HAP-1 (cell line): ENCODE measurements at regions not wholly inside any gene's neighbourhood (a gene's known extent, or its start where the extent isn't known, plus 50 kb on each side); places are given as distances from the start of the nearest gene placed in this dataset.

Experiments used
- DNase-seq, 2 experiments: peaks; one replicate each; pipeline ENCODE4 v3.0.0-alpha.2; 2016 to 2020; ENCODE audit warnings: low spot score in 2 of 2
- H3K27me3 ChIP-seq: fragments of 250-450 bp; sonication (Bioruptor Pico); 2 replicates; pipeline ENCODE4 v1.5.1; 2020; ENCODE audit warnings: low read depth, mild to moderate bottlenecking, moderate library complexity
- H3K36me3 ChIP-seq: fragments of 250-450 bp; sonication (Bioruptor Pico); replicated peaks from 2 replicates; pipeline ENCODE4 v1.5.1; 2020; ENCODE audit warnings: mild to moderate bottlenecking
- H3K4me1 ChIP-seq: fragments of 250-450 bp; sonication (Bioruptor Pico); 2 replicates; pipeline ENCODE4 v1.5.1; 2020; ENCODE audit warnings: mild to moderate bottlenecking
- H3K4me3 ChIP-seq: fragments of 250-450 bp; sonication (Bioruptor Pico); 2 replicates; pipeline ENCODE4 v1.5.1; 2020; ENCODE audit warnings: mild to moderate bottlenecking, moderate library complexity
- H3K9me3 ChIP-seq: fragments of 250-450 bp; sonication (Bioruptor Pico); 2 replicates; pipeline ENCODE4 v1.5.1; 2020; ENCODE audit warnings: mild to moderate bottlenecking, moderate library complexity
- in situ Hi-C: fragments of 300-500 bp; cut with MboI; formaldehyde crosslinking; loops from 3 replicates; pipeline ENCODE4 v1.14.3; 2020; ENCODE audit warnings: low sequenced_read_pairs, inconsistent platforms, mixed read lengths

GRCh38 chr3:132837615-132838014, 115.4 kb upstream of the NPHP3 start:
- no peak for DNase-seq
- Histone ChIP-seq H3K4me1 (peaks cover 3% of the 10 kb centered on the region; the same call in 1 of the 2 replicates), H3K36me3 (no peaks in the 10 kb centered on the region), H3K27me3 (no peaks in the 10 kb centered on the region), H3K9me3 (no peaks in the 10 kb centered on the region), H3K4me3 (no peak overlapping the region)
- in situ Hi-C loops, result no loop called here

- no peak for DNase-seq
- Histone ChIP-seq H3K9me3 (no peaks in the 10 kb centered on the region), H3K4me3 (no peak overlapping the region), H3K36me3 (no peaks in the 10 kb centered on the region), H3K27me3 (no peaks in the 10 kb centered on the region), H3K4me1 (no peaks in the 10 kb centered on the region)
- in situ Hi-C loops, result no loop called here
Measured at GRCh38 chr3:132834356-132834755, 112.1 kb upstream of the NPHP3 start.

- in situ Hi-C loops, result no loop called here
- Histone ChIP-seq H3K9me3 (no peaks in the 10 kb centered on the region), H3K27me3 (no peaks in the 10 kb centered on the region), H3K4me3 (no peak overlapping the region), H3K4me1 (no peaks in the 10 kb centered on the region), H3K36me3 (no peaks in the 10 kb centered on the region)
- no peak for DNase-seq
Measured at GRCh38 chr3:132829101-132829500, 106.9 kb upstream of the NPHP3 start.

GRCh38 chr3:132822837-132823236, 100.6 kb upstream of the NPHP3 start:
- in situ Hi-C loops, result no loop called here
- no peak overlapping the region for H3K4me3 ChIP-seq
- no peaks in the 10 kb centered on the region for H3K4me1 ChIP-seq
- H3K36me3 ChIP-seq, result no peaks in the 10 kb centered on the region
- H3K27me3 ChIP-seq, result no peaks in the 10 kb centered on the region
- no peaks in the 10 kb centered on the region for H3K9me3 ChIP-seq
- DNase-seq, result no peak

DNA sequence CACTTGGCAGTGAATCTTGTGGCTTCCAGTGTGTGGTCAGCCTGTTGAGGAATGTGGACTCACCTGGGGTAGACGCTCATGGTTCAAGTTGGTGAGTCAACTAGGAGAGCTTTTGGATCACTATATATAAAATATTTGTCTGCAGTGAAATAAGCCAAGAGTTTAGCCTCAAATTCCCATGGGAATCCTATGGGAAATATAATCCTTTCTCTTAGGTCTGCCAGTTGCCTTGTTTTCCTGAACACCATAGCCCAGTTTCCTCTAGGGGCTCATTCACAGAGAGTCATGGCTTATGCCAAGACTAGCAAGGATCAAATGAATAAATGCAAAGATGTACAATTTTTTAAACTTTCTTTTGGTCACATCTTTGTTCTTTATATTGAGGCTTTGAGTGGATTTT, 100.1 kb upstream of the NPHP3 start:
- Histone ChIP-seq H3K36me3 (no peaks in the 10 kb centered on the region), H3K9me3 (no peaks in the 10 kb centered on the region), H3K4me1 (no peaks in the 10 kb centered on the region), H3K4me3 (no peak overlapping the region), H3K27me3 (no peaks in the 10 kb centered on the region)
- DNase-seq, result no peak
- in situ Hi-C loops, result no loop called here

DNA sequence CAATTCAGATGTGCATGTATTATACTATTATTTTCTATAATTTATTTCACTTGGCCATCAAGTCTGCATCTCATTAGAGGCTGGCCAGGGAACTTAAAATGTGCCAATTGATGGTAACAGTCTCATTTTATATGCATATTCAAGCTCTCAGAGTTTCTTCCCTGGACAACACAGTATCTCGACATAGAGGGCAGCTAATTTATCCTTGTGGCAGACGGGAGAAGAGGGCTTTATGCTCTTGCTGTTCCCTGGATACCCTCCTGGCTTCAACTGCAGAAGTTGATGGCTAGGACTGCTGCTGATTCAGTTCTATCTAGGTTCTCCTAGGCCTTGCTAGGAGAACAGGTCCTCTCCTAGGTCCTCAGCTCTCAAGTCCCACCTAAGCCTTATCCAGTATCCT, 99.1 kb upstream of the NPHP3 start:
- in situ Hi-C loops, result no loop called here
- no peak for DNase-seq

GRCh38 chr3:132818251-132818650, 96.0 kb upstream of the NPHP3 start:
- in situ Hi-C loops, result no loop called here
- DNase-seq, result no peak
- Histone ChIP-seq H3K36me3 (no peaks in the 10 kb centered on the region), H3K4me3 (no peak overlapping the region), H3K4me1 (no peaks in the 10 kb centered on the region), H3K9me3 (no peaks in the 10 kb centered on the region), H3K27me3 (no peaks in the 10 kb centered on the region)

More for the DNA sequence above, 99.1 kb upstream of the NPHP3 start:
- Histone ChIP-seq H3K27me3 (no peaks in the 10 kb centered on the region), H3K9me3 (no peaks in the 10 kb centered on the region), H3K36me3 (no peaks in the 10 kb centered on the region), H3K4me1 (no peaks in the 10 kb centered on the region), H3K4me3 (no peak overlapping the region)

DNA sequence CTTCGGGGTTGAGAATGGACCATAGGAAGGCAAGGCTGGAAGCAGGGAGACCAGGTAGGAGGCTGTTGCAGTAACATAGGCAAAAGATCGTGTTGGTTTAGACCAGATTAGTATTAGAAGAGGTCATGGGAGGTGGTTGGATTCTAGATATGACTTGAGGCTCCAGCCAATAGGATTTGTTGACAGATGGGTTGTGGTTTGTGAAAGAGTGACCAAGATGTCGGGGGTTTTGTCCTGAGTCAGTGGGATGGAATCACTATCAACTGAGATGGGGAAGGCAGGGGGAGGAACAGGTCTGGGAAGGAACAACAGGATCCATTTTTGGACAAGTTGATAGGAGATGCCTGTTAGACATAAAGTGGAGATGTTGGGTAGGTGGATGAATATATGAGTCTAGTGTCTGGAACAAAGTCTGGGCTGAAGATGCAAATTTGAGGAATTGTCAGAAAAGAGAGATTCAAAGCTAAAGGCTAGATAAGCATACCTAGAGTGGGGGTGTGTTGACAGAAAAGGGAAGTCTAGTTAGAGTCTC, 95.5 kb upstream of the NPHP3 start:
- Histone ChIP-seq H3K27me3 (no peaks in the 10 kb centered on the region), H3K9me3 (no peaks in the 10 kb centered on the region), H3K4me1 (no peaks in the 10 kb centered on the region), H3K36me3 (no peaks in the 10 kb centered on the region), H3K4me3 (no peak overlapping the region)
- in situ Hi-C loops, result no loop called here
- no peak for DNase-seq

GRCh38 chr3:132805071-132805470, 82.9 kb upstream of the NPHP3 start:
- H3K4me3 ChIP-seq, result no peak overlapping the region
- H3K4me1 ChIP-seq, result no peaks in the 10 kb centered on the region
- in situ Hi-C loops, result no loop called here
- H3K36me3 ChIP-seq, result no peaks in the 10 kb centered on the region
- peaks cover 4% of the 10 kb centered on the region; the same call in 1 of the 2 replicates for H3K27me3 ChIP-seq
- DNase-seq, result no peak
- no peaks in the 10 kb centered on the region for H3K9me3 ChIP-seq

DNA sequence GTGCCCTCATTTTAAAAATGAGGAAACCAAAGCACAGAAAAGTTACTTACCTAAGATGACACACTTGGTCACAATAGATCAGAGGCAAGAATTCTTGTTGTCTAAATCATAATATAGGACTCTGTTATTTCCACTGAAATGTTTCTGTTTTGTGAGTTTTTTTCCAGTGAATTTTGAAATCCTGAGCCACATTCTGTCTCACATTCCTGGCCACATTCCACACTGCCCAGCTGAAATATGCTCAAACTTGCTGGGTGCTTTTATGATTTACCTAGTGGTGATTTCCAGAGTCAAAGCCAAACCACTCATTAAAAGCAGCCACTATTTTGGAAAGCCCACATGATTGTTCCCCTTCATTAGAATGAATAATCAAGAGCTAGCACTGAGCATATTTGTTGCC, 82.3 kb upstream of the NPHP3 start:
- DNase-seq, result no peak
- H3K4me1 ChIP-seq, result no peaks in the 10 kb centered on the region
- in situ Hi-C loops, result no loop called here
- H3K27me3 ChIP-seq, result peaks cover 4% of the 10 kb centered on the region; the same call in 1 of the 2 replicates
- H3K36me3 ChIP-seq, result no peaks in the 10 kb centered on the region
- no peak overlapping the region for H3K4me3 ChIP-seq
- H3K9me3 ChIP-seq, result no peaks in the 10 kb centered on the region

DNA sequence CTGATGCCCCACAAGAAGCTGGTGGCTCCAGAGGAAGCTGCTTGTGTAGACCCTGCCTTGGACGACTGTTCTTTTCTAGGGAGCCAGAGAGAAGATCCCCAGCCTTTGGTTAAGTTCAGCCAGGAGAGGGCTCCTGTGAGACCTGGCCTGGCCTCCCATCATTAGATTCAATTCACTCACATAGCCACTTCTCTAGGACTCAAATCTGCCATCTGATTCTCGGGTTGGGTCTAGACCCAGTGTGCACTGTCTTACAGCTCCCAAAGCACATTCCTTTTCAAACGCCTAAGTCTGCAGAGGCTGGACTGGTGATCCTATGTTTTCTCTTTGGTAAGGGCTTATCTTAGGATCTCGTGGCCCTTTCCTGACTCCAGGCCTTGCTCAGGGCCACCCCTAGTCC, 81.7 kb upstream of the NPHP3 start:
- Histone ChIP-seq H3K4me1 (no peaks in the 10 kb centered on the region), H3K27me3 (peaks cover 4% of the 10 kb centered on the region; the same call in 1 of the 2 replicates), H3K4me3 (no peak overlapping the region), H3K9me3 (no peaks in the 10 kb centered on the region), H3K36me3 (no peaks in the 10 kb centered on the region)
- in situ Hi-C loops, result no loop called here
- no peak for DNase-seq

DNA sequence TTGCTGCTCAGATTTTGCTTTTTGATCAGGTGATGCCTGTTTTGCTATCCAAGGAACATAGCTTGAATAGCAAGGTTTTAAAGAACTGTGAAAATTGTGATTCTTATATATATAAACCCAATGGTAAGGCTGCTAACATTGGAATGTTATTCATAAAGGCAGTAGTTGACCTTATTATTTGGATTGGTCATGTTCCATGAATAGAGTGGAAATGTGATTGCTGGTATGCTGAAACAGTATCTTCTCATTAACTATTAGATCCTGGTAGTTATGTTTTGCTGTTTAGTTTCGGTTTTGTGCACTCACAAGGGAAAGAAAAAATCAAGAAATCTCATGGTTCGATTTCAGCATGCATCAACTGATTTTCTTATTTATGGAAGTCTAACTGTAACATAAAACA, 78.7 kb upstream of the NPHP3 start:
- no peak for DNase-seq
- no peaks in the 10 kb centered on the region for H3K4me1 ChIP-seq
- no peaks in the 10 kb centered on the region for H3K36me3 ChIP-seq
- in situ Hi-C loops, result no loop called here
- no peak overlapping the region for H3K4me3 ChIP-seq
- no peaks in the 10 kb centered on the region for H3K9me3 ChIP-seq
- peaks cover 4% of the 10 kb centered on the region; the same call in 1 of the 2 replicates for H3K27me3 ChIP-seq

DNA sequence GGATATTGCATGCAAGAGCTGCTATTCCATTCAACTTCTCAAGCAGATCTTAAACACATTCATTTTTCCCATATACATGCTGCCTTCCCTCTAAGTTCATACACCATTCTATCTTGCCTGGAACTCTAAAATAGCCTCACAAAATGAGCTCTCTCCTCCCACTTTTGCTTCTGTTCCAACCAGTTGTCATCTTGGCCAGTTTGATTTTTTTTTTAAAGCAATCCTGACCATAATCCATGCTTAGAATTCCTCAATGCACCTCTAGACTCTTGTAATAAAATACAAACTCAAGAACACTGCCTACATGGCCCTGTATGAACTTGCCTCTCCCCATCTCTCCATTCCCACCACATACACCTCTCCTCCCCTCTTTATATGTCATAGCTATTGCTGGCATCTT, 68.6 kb upstream of the NPHP3 start:
- Histone ChIP-seq H3K4me3 (no peak overlapping the region), H3K36me3 (no peaks in the 10 kb centered on the region), H3K9me3 (no peaks in the 10 kb centered on the region), H3K27me3 (no peaks in the 10 kb centered on the region), H3K4me1 (peaks cover 5% of the 10 kb centered on the region; the same call in 1 of the 2 replicates)
- DNase-seq, result no peak
- in situ Hi-C loops, result no loop called here

DNA sequence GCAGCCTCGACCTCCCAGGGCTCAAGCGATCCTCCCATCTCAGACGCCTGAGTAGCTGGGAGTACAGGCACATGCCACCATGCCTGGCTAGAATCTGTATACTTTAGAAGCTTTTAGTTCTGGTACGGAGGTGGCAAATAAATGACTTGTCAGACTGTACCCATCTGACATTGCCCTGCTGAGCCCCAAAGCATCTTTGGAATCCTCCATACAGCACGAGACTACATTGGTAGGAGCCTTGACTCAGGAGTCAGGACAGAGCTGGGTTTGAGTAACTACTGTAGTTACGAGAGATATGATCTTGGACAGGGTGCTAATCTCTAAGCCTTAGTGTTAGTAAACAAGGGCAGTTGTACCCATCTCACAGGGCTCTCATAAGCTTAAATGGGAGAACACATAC, 67.8 kb upstream of the NPHP3 start:
- no peaks in the 10 kb centered on the region for H3K36me3 ChIP-seq
- no peaks in the 10 kb centered on the region for H3K9me3 ChIP-seq
- DNase-seq, result no peak
- H3K4me1 ChIP-seq, result peaks cover 5% of the 10 kb centered on the region; the same call in 1 of the 2 replicates
- H3K27me3 ChIP-seq, result no peaks in the 10 kb centered on the region
- H3K4me3 ChIP-seq, result no peak overlapping the region
- in situ Hi-C loops, result no loop called here

GRCh38 chr3:132788301-132788671, 66.1 kb upstream of the NPHP3 start:
- Histone ChIP-seq H3K4me3 (no peak overlapping the region), H3K4me1 (peaks cover 5% of the 10 kb centered on the region; the same call in 1 of the 2 replicates), H3K9me3 (no peaks in the 10 kb centered on the region), H3K27me3 (no peaks in the 10 kb centered on the region), H3K36me3 (no peaks in the 10 kb centered on the region)
- no peak for DNase-seq
- in situ Hi-C loops, result no loop called here
